ENCODE measurements at regions not wholly inside any gene's neighbourhood (a gene's known extent, or its start where the extent isn't known, plus 50 kb on each side); places are given as distances from the start of the nearest gene placed in this dataset.

DNA sequence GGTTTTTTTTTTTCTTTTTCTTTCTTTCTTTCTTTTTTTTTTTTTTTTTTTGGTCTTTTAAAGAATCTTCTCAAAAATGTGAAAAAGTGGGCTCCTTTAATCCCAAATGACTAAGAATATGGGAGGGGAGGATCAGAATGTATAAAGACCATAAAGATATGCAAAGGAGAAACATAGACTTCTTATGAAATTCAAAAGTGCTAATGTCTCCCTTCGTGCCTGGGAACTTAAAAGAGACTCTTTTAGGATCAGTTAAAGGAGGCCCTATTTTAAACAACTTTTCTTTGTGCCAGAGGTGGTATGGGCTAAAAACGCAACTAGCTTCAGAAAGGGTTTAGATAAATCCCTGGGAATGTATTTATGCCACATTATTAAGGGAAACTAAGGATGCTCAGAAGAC, 54.2 kb upstream of the KAZN start:
- Histone ChIP-seq H3K9ac (ENCODE audit: low read length) (no peak overlapping the region), H4K20me1 (ENCODE audit: low read depth, low read length) (no peaks in the 10 kb centered on the region), H3K4me3 (ENCODE audit: insufficient read depth, low read length, poor library complexity, severe bottlenecking) (no peak overlapping the region), H3K9me3 (ENCODE audit: insufficient read depth, low read length) (no peaks in the 10 kb centered on the region), H3K4me2 (ENCODE audit: low read depth, low read length, poor library complexity, severe bottlenecking) (no peak overlapping the region), H3K27me3 (ENCODE audit: low read length) (no peaks in the 10 kb centered on the region), H3K9me2 (replicated peaks; ENCODE audit: insufficient read depth, low read length) (no peaks in the 10 kb centered on the region), H3K36me3 (ENCODE audit: low read length) (no peaks in the 10 kb centered on the region), H3F3A (ENCODE audit: insufficient read depth) (no peaks in the 10 kb centered on the region), H3K27ac (ENCODE audit: low read depth, low read length) (no peak overlapping the region), H2AFZ (ENCODE audit: low read depth, low read length, severe bottlenecking) (no peak overlapping the region), H3K79me2 (ENCODE audit: insufficient read depth, low read length) (no peaks in the 10 kb centered on the region)
- no peak for TF ChIP-seq CTCF (IDR thresholded peaks at IDR 0.05; ENCODE audit: insufficient read depth, low read length, poor library complexity, severe bottlenecking)
- no peak for TF ChIP-seq EZH2phosphoT487 (conservative IDR thresholded peaks at IDR 0.05; ENCODE audit: low read length)

GRCh38 chr1:14545422-14546025, 53.0 kb upstream of the KAZN start:
- no peaks in the 10 kb centered on the region for H3K36me3 ChIP-seq (ENCODE audit: low read length)

GRCh38 chr1:14546416-14546815, 52.1 kb upstream of the KAZN start:
- Histone ChIP-seq H3K27ac (ENCODE audit: low read depth, low read length) (no peak overlapping the region), H4K20me1 (ENCODE audit: low read depth, low read length) (no peaks in the 10 kb centered on the region), H3K9me2 (replicated peaks; ENCODE audit: insufficient read depth, low read length) (no peaks in the 10 kb centered on the region), H3F3A (ENCODE audit: insufficient read depth) (no peaks in the 10 kb centered on the region), H3K4me2 (ENCODE audit: low read depth, low read length, poor library complexity, severe bottlenecking) (no peak overlapping the region), H3K4me3 (ENCODE audit: insufficient read depth, low read length, poor library complexity, severe bottlenecking) (no peak overlapping the region), H3K79me2 (ENCODE audit: insufficient read depth, low read length) (no peaks in the 10 kb centered on the region), H3K27me3 (ENCODE audit: low read length) (0 out of 2 replicates have a peak, but pooled peaks cover 3% of the 10 kb centered on the region), H3K9ac (ENCODE audit: low read length) (no peak overlapping the region), H2AFZ (ENCODE audit: low read depth, low read length, severe bottlenecking) (no peak overlapping the region), H3K36me3 (ENCODE audit: low read length) (no peaks in the 10 kb centered on the region), H3K9me3 (ENCODE audit: insufficient read depth, low read length) (no peaks in the 10 kb centered on the region)
- TF ChIP-seq EZH2phosphoT487 (conservative IDR thresholded peaks at IDR 0.05; ENCODE audit: low read length) (no peak), CTCF (IDR thresholded peaks at IDR 0.05; ENCODE audit: insufficient read depth, low read length, poor library complexity, severe bottlenecking) (no peak)

More at GRCh38 chr1:14545422-14546025, 53.0 kb upstream of the KAZN start:
- TF ChIP-seq EZH2phosphoT487 (conservative IDR thresholded peaks at IDR 0.05; ENCODE audit: low read length) = no peak
- no peak for TF ChIP-seq CTCF (IDR thresholded peaks at IDR 0.05; ENCODE audit: insufficient read depth, low read length, poor library complexity, severe bottlenecking)
- Histone ChIP-seq H3F3A (ENCODE audit: insufficient read depth) (no peaks in the 10 kb centered on the region), H2AFZ (ENCODE audit: low read depth, low read length, severe bottlenecking) (no peak overlapping the region), H3K4me2 (ENCODE audit: low read depth, low read length, poor library complexity, severe bottlenecking) (no peak overlapping the region), H3K79me2 (ENCODE audit: insufficient read depth, low read length) (no peaks in the 10 kb centered on the region), H3K27ac (ENCODE audit: low read depth, low read length) (no peak overlapping the region), H3K9ac (ENCODE audit: low read length) (no peak overlapping the region), H3K9me3 (ENCODE audit: insufficient read depth, low read length) (no peaks in the 10 kb centered on the region), H3K27me3 (ENCODE audit: low read length) (0 out of 2 replicates have a peak, but pooled peaks cover 3% of the 10 kb centered on the region), H3K4me3 (ENCODE audit: insufficient read depth, low read length, poor library complexity, severe bottlenecking) (no peak overlapping the region), H4K20me1 (ENCODE audit: low read depth, low read length) (no peaks in the 10 kb centered on the region), H3K9me2 (replicated peaks; ENCODE audit: insufficient read depth, low read length) (no peaks in the 10 kb centered on the region)

Data from SU-DHL-6 (cell line).